Astrocyte (in vitro differentiated cells and primary cell): ENCODE measurements at regions not wholly inside any gene's neighbourhood (a gene's known extent, or its start where the extent isn't known, plus 50 kb on each side); places are given as distances from the start of the nearest gene placed in this dataset.
A peak's percentile ranks its signal among the peaks of the same experiment; 100 is the strongest.

Source experiments
- DNase-seq: peaks from one replicate; pipeline ENCODE4 v3.0.0-alpha.2; 2010; ENCODE audit warnings: low read depth
- FAIRE-seq: peaks from 2 replicates; lab custom pipeline; 2011; peaks lifted over from hg19 to GRCh38; lab: Jason Lieb, UNC
- H2AFZ ChIP-seq: 2 replicates; pipeline ENCODE4 v1.6.0; 2012; ENCODE audit warnings: low read depth, low read length, inconsistent platforms
- H3K27ac ChIP-seq: 2 replicates; pipeline ENCODE4 v1.5.1; 2011; ENCODE audit warnings: low read depth, low read length, inconsistent platforms
- H3K27me3 ChIP-seq: 2 replicates; pipeline ENCODE4 v1.6.0; 2011; ENCODE audit warnings: low read length, inconsistent platforms; ENCODE audit not compliant: insufficient read depth
- H3K36me3 ChIP-seq: 2 replicates; pipeline ENCODE4 v1.5.1; 2011; ENCODE audit warnings: low read length, inconsistent platforms; ENCODE audit not compliant: insufficient read depth
- H3K4me1 ChIP-seq: 2 replicates; pipeline ENCODE4 v1.5.1; 2011; ENCODE audit warnings: low read length, inconsistent platforms; ENCODE audit not compliant: insufficient read depth
- H3K4me2 ChIP-seq: 2 replicates; pipeline ENCODE4 v1.6.0; 2012; ENCODE audit warnings: low read length, inconsistent platforms
- H3K4me3 ChIP-seq: 2 replicates; pipeline ENCODE4 v1.5.1; 2011; ENCODE audit warnings: low read depth, mild to moderate bottlenecking, low read length, inconsistent platforms; ENCODE audit not compliant: insufficient read depth
- H3K79me2 ChIP-seq: 2 replicates; pipeline ENCODE4 v1.6.0; 2012; ENCODE audit warnings: mild to moderate bottlenecking, low read length, inconsistent platforms; ENCODE audit not compliant: insufficient read depth
- H3K9ac ChIP-seq: 2 replicates; pipeline ENCODE4 v1.6.0; 2012; ENCODE audit warnings: mild to moderate bottlenecking, low read length, inconsistent platforms
- H3K9me3 ChIP-seq: 2 replicates; pipeline ENCODE4 v1.5.1; 2012; ENCODE audit warnings: low read depth, mild to moderate bottlenecking, low read length, inconsistent platforms; ENCODE audit not compliant: insufficient read depth
- H4K20me1 ChIP-seq: 2 replicates; pipeline ENCODE4 v1.6.0; 2012; ENCODE audit warnings: low read length, inconsistent platforms; ENCODE audit not compliant: insufficient read depth
- H3K27ac Mint-ChIP-seq: one replicate; pipeline ENCODE4 v1.8.0; 2021; ENCODE audit warnings: mild to moderate bottlenecking, mixed read lengths; ENCODE audit not compliant: unreplicated experiment
- H3K27me3 Mint-ChIP-seq: one replicate; pipeline ENCODE4 v1.8.0; 2021; ENCODE audit warnings: low read depth, mixed read lengths; ENCODE audit not compliant: unreplicated experiment
- H3K36me3 Mint-ChIP-seq: one replicate; pipeline ENCODE4 v1.8.0; 2021; ENCODE audit warnings: low read depth, mixed read lengths; ENCODE audit not compliant: unreplicated experiment
- H3K4me1 Mint-ChIP-seq: one replicate; pipeline ENCODE4 v1.8.0; 2021; ENCODE audit warnings: low read depth, mixed read lengths; ENCODE audit not compliant: unreplicated experiment
- H3K4me3 Mint-ChIP-seq: one replicate; pipeline ENCODE4 v1.8.0; 2021; ENCODE audit warnings: mild to moderate bottlenecking, moderate library complexity, mixed read lengths; ENCODE audit not compliant: unreplicated experiment
- H3K9me3 Mint-ChIP-seq: one replicate; pipeline ENCODE4 v1.8.0; 2021; ENCODE audit warnings: mild to moderate bottlenecking, mixed read lengths; ENCODE audit not compliant: unreplicated experiment
- CTCF ChIP-seq: IDR thresholded peaks from 2 replicates; pipeline ENCODE4 v1.5.1; 2011; ENCODE audit warnings: low read depth, mild to moderate bottlenecking, inconsistent platforms, low read length, moderate library complexity; ENCODE audit not compliant: insufficient read depth
- EZH2 ChIP-seq: IDR thresholded peaks from 2 replicates; pipeline ENCODE4 v1.6.1; 2012; ENCODE audit warnings: mild to moderate bottlenecking, low read length, inconsistent platforms; ENCODE audit not compliant: insufficient read depth

- no peaks in the 10 kb centered on the region for H4K20me1 ChIP-seq
- Mint-ChIP-seq H3K9me3 (peaks cover 18% of the 10 kb centered on the region), H3K4me1 (peaks cover 3% of the 10 kb centered on the region), H3K4me3 (no peak overlapping the region), H3K27me3 (peaks cover 86% of the 10 kb centered on the region), H3K27ac (no peak overlapping the region), H3K36me3 (no peaks in the 10 kb centered on the region)
- no peaks in the 10 kb centered on the region for H3K9me3 ChIP-seq
- no peak overlapping the region for H3K9ac ChIP-seq
- peak overlapping the region; percentile 32 for H2AFZ ChIP-seq
- H3K36me3 ChIP-seq, result no peaks in the 10 kb centered on the region
- no peaks in the 10 kb centered on the region for H3K4me1 ChIP-seq
- DNase-seq (no peak), FAIRE-seq (no peak)
- H3K4me3 ChIP-seq, result no peak overlapping the region
- TF ChIP-seq EZH2 (no peak), CTCF (no peak)
- no peaks in the 10 kb centered on the region for H3K79me2 ChIP-seq
- peaks cover 89% of the 10 kb centered on the region for H3K27me3 ChIP-seq
- H3K27ac ChIP-seq, result no peak overlapping the region
- H3K4me2 ChIP-seq, result peak overlapping the region; percentile 10
Observed at GRCh38 chr1:90834886-90835660, 118.0 kb upstream of the BARHL2 start.

- Mint-ChIP-seq H3K36me3 (no peaks in the 10 kb centered on the region), H3K9me3 (peaks cover 18% of the 10 kb centered on the region), H3K4me3 (no peak overlapping the region), H3K4me1 (peaks cover 3% of the 10 kb centered on the region), H3K27ac (no peak overlapping the region), H3K27me3 (peaks cover 84% of the 10 kb centered on the region)
- Histone ChIP-seq H3K27ac (no peak overlapping the region), H2AFZ (no peak overlapping the region), H3K27me3 (peaks cover 82% of the 10 kb centered on the region), H3K9me3 (no peaks in the 10 kb centered on the region), H3K4me3 (no peak overlapping the region), H3K79me2 (no peaks in the 10 kb centered on the region), H3K9ac (no peak overlapping the region), H3K36me3 (no peaks in the 10 kb centered on the region), H4K20me1 (no peaks in the 10 kb centered on the region), H3K4me2 (peak overlapping the region; percentile 10), H3K4me1 (no peaks in the 10 kb centered on the region)
- TF ChIP-seq CTCF (no peak), EZH2 (no peak)
- DNase-seq (no peak), FAIRE-seq (no peak)
Observed at GRCh38 chr1:90834354-90834885, 117.3 kb upstream of the BARHL2 start.
